ENCODE measurements at regions not wholly inside any gene's neighbourhood (a gene's known extent, or its start where the extent isn't known, plus 50 kb on each side); places are given as distances from the start of the nearest gene placed in this dataset.
"Not testable (repeated sequence)": the region's sequence is repeated elsewhere in the genome, so short reads cannot be mapped to it uniquely, and the experiment has no call there.

DNA sequence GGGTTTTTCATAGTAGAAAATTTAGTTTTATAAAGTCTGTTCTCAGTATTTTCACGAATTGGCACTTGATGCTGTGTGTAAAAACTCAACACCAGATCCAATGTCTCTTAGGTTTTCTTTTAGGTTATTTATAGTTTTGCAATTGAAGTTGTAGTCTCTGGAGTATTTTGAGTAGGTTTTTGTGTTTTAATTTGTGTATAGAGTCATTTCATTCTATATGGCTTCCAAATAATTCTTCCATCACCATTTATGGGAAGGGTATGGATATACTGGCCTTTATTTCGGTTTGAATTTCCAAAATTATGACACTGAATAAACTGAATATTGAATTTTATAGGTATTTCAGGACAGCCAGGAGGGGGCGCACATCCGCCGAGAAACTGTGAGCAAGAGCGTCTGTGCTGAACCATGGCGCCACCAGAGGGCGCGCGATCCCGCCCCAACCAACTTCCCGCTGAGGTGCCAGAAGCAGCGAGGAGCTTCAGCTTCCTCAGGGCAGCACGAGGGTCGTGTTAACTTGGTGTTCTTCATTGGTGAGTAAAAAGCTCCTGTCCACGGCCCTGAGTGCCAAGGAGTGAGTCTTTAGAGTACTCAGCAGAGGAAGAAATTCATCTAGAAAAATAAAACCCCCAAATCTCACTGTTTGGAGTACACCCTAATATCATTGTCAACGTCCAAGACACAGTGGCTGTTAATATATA lies 207.5 kb downstream of the LMLN start:
- peak; percentile 56 for DNase-seq
- H3K4me1 ChIP-seq; H3K27ac ChIP-seq (replicated peaks); H3K9me3 ChIP-seq (replicated peaks); intact Hi-C loops (cut with micrococcal nuclease); H3K4me3 ChIP-seq; H3K36me3 ChIP-seq; H3K27me3 ChIP-seq (ENCODE audit: low read depth): not testable (repeated sequence)
- TF ChIP-seq CTCF (IDR thresholded peaks at IDR 0.05; ENCODE audit: borderline replicate concordance): peak; percentile 81

- H3K27me3 ChIP-seq (ENCODE audit: low read depth); H3K36me3 ChIP-seq; H3K9me3 ChIP-seq (replicated peaks); H3K27ac ChIP-seq (replicated peaks); H3K4me1 ChIP-seq; intact Hi-C loops (cut with micrococcal nuclease); H3K4me3 ChIP-seq; DNase-seq: not testable (repeated sequence)
Measured at GRCh38 chr3:198170781-198171180, 210.8 kb downstream of the LMLN start.

- H3K4me1 ChIP-seq; H3K4me3 ChIP-seq; H3K9me3 ChIP-seq (replicated peaks); H3K27ac ChIP-seq (replicated peaks); H3K36me3 ChIP-seq; H3K27me3 ChIP-seq (ENCODE audit: low read depth); DNase-seq; intact Hi-C loops (cut with micrococcal nuclease): not testable (repeated sequence)
Measured at GRCh38 chr3:198173080-198173479, 213.1 kb downstream of the LMLN start.

- H3K27me3 ChIP-seq (ENCODE audit: low read depth); H3K4me1 ChIP-seq; H3K4me3 ChIP-seq; H3K27ac ChIP-seq (replicated peaks); intact Hi-C loops (cut with micrococcal nuclease); DNase-seq; H3K36me3 ChIP-seq; H3K9me3 ChIP-seq (replicated peaks): not testable (repeated sequence)
Measured at GRCh38 chr3:198173929-198174574, 214.0 kb downstream of the LMLN start.
